ENCODE measurements at regions not wholly inside any gene's neighbourhood (a gene's known extent, or its start where the extent isn't known, plus 50 kb on each side); places are given as distances from the start of the nearest gene placed in this dataset.
"Not testable (repeated sequence)": the region's sequence is repeated elsewhere in the genome, so short reads cannot be mapped to it uniquely, and the experiment has no call there.

GRCh38 chr13:40042991-40043390, 387.5 kb downstream of the COG6 start:
- Histone ChIP-seq H3K9me3 (ENCODE audit: control insufficient read depth in 5 of 5, low read length in 5 of 5) (no peaks in the 10 kb centered on the region), H3K9ac (ENCODE audit: low read length in 5 of 5) (no peak overlapping the region), H3K36me3 (ENCODE audit: control insufficient read depth in 5 of 5, insufficient read depth in 5 of 5, low read length in 5 of 5) (no peaks in the 10 kb centered on the region), H3K27ac (ENCODE audit: low read depth, low read length) (no peak overlapping the region), H3K4me3 (ENCODE audit: low read depth in 1 of 5, low read length in 5 of 5) (no peak overlapping the region), H3K4me1 (ENCODE audit: control insufficient read depth in 5 of 5, insufficient read depth in 5 of 5, low read length in 5 of 5) (no peaks in the 10 kb centered on the region), H3K27me3 (ENCODE audit: control insufficient read depth in 5 of 5, insufficient read depth in 4 of 5, low read length in 5 of 5) (no peaks in the 10 kb centered on the region)

- Histone ChIP-seq H3K4me1 (ENCODE audit: control insufficient read depth in 5 of 5, insufficient read depth in 5 of 5, low read length in 5 of 5) (no peaks in the 10 kb centered on the region), H3K27me3 (ENCODE audit: control insufficient read depth in 5 of 5, insufficient read depth in 4 of 5, low read length in 5 of 5) (no peaks in the 10 kb centered on the region), H3K9ac (ENCODE audit: low read length in 5 of 5) (no peak overlapping the region), H3K9me3 (ENCODE audit: control insufficient read depth in 5 of 5, low read length in 5 of 5) (no peaks in the 10 kb centered on the region), H3K27ac (ENCODE audit: low read depth, low read length) (no peak overlapping the region), H3K36me3 (ENCODE audit: control insufficient read depth in 5 of 5, insufficient read depth in 5 of 5, low read length in 5 of 5) (no peaks in the 10 kb centered on the region), H3K4me3 (ENCODE audit: low read depth in 1 of 5, low read length in 5 of 5) (no peak overlapping the region)
Measured at GRCh38 chr13:40043764-40044163, 388.3 kb downstream of the COG6 start.

- Histone ChIP-seq H3K36me3 (ENCODE audit: control insufficient read depth in 5 of 5, insufficient read depth in 5 of 5, low read length in 5 of 5) (no peaks in the 10 kb centered on the region), H3K9ac (ENCODE audit: low read length in 5 of 5) (no peak overlapping the region), H3K4me1 (ENCODE audit: control insufficient read depth in 5 of 5, insufficient read depth in 5 of 5, low read length in 5 of 5) (no peaks in the 10 kb centered on the region), H3K27me3 (ENCODE audit: control insufficient read depth in 5 of 5, insufficient read depth in 4 of 5, low read length in 5 of 5) (no peaks in the 10 kb centered on the region), H3K4me3 (ENCODE audit: low read depth in 1 of 5, low read length in 5 of 5) (no peak overlapping the region), H3K9me3 (ENCODE audit: control insufficient read depth in 5 of 5, low read length in 5 of 5) (no peaks in the 10 kb centered on the region), H3K27ac (ENCODE audit: low read depth, low read length) (no peak overlapping the region)
Measured at GRCh38 chr13:40047322-40047771, 391.9 kb downstream of the COG6 start.

GRCh38 chr13:40048551-40048950, 393.1 kb downstream of the COG6 start:
- no peak overlapping the region for H3K27ac ChIP-seq (ENCODE audit: low read depth, low read length)
- H3K4me3 ChIP-seq (ENCODE audit: low read depth in 1 of 5, low read length in 5 of 5), result no peak overlapping the region
- no peaks in the 10 kb centered on the region for H3K9me3 ChIP-seq (ENCODE audit: control insufficient read depth in 5 of 5, low read length in 5 of 5)
- H3K4me1 ChIP-seq (ENCODE audit: control insufficient read depth in 5 of 5, insufficient read depth in 5 of 5, low read length in 5 of 5), result no peaks in the 10 kb centered on the region
- no peaks in the 10 kb centered on the region for H3K27me3 ChIP-seq (ENCODE audit: control insufficient read depth in 5 of 5, insufficient read depth in 4 of 5, low read length in 5 of 5)
- H3K36me3 ChIP-seq (ENCODE audit: control insufficient read depth in 5 of 5, insufficient read depth in 5 of 5, low read length in 5 of 5), result no peaks in the 10 kb centered on the region
- H3K9ac ChIP-seq (ENCODE audit: low read length in 5 of 5), result no peak overlapping the region

- H3K27me3 ChIP-seq (ENCODE audit: control insufficient read depth in 5 of 5, insufficient read depth in 4 of 5, low read length in 5 of 5), result no peaks in the 10 kb centered on the region
- no peak overlapping the region for H3K4me3 ChIP-seq (ENCODE audit: low read depth in 1 of 5, low read length in 5 of 5)
- H3K9me3 ChIP-seq (ENCODE audit: control insufficient read depth in 5 of 5, low read length in 5 of 5), result peaks cover 0 to 2% (median 0%) of the 10 kb centered on the region in 5 donors
- no peak overlapping the region for H3K9ac ChIP-seq (ENCODE audit: low read length in 5 of 5)
- H3K27ac ChIP-seq (ENCODE audit: low read depth, low read length), result no peak overlapping the region
- no peaks in the 10 kb centered on the region for H3K36me3 ChIP-seq (ENCODE audit: control insufficient read depth in 5 of 5, insufficient read depth in 5 of 5, low read length in 5 of 5)
- no peaks in the 10 kb centered on the region for H3K4me1 ChIP-seq (ENCODE audit: control insufficient read depth in 5 of 5, insufficient read depth in 5 of 5, low read length in 5 of 5)
Measured at GRCh38 chr13:40052954-40053353, 397.5 kb downstream of the COG6 start.

GRCh38 chr13:40053401-40053800, 397.9 kb downstream of the COG6 start:
- no peak overlapping the region for H3K4me3 ChIP-seq (ENCODE audit: low read depth in 1 of 5, low read length in 5 of 5)

GRCh38 chr13:40054422-40054821, 399.0 kb downstream of the COG6 start:
- H3K9me3 ChIP-seq (ENCODE audit: control insufficient read depth in 5 of 5, low read length in 5 of 5); H3K27ac ChIP-seq (ENCODE audit: low read depth, low read length); H3K27me3 ChIP-seq (ENCODE audit: control insufficient read depth in 5 of 5, insufficient read depth in 4 of 5, low read length in 5 of 5); H3K4me1 ChIP-seq (ENCODE audit: control insufficient read depth in 5 of 5, insufficient read depth in 5 of 5, low read length in 5 of 5); H3K36me3 ChIP-seq (ENCODE audit: control insufficient read depth in 5 of 5, insufficient read depth in 5 of 5, low read length in 5 of 5); H3K4me3 ChIP-seq (ENCODE audit: low read depth in 1 of 5, low read length in 5 of 5); H3K9ac ChIP-seq (ENCODE audit: low read length in 5 of 5): not testable (repeated sequence)

More at GRCh38 chr13:40053401-40053800, 397.9 kb downstream of the COG6 start:
- Histone ChIP-seq H3K4me1 (ENCODE audit: control insufficient read depth in 5 of 5, insufficient read depth in 5 of 5, low read length in 5 of 5) (no peaks in the 10 kb centered on the region), H3K27ac (ENCODE audit: low read depth, low read length) (no peak overlapping the region), H3K9me3 (ENCODE audit: control insufficient read depth in 5 of 5, low read length in 5 of 5) (peaks cover 0 to 2% (median 0%) of the 10 kb centered on the region in 5 donors), H3K36me3 (ENCODE audit: control insufficient read depth in 5 of 5, insufficient read depth in 5 of 5, low read length in 5 of 5) (no peaks in the 10 kb centered on the region), H3K9ac (ENCODE audit: low read length in 5 of 5) (no peak overlapping the region), H3K27me3 (ENCODE audit: control insufficient read depth in 5 of 5, insufficient read depth in 4 of 5, low read length in 5 of 5) (no peaks in the 10 kb centered on the region)

- Histone ChIP-seq H3K4me1 (ENCODE audit: control insufficient read depth in 5 of 5, insufficient read depth in 5 of 5, low read length in 5 of 5) (peaks cover 3 to 16% (median 6%) of the 10 kb centered on the region in 5 donors), H3K9ac (ENCODE audit: low read length in 5 of 5) (no peak overlapping the region), H3K4me3 (ENCODE audit: low read depth in 1 of 5, low read length in 5 of 5) (no peak overlapping the region)
Measured at GRCh38 chr13:40056898-40057619, 401.6 kb downstream of the COG6 start.

GRCh38 chr13:40058757-40059236, 403.3 kb downstream of the COG6 start:
- H3K9ac ChIP-seq (ENCODE audit: low read length in 5 of 5), result no peak overlapping the region
- no peaks in the 10 kb centered on the region for H3K36me3 ChIP-seq (ENCODE audit: control insufficient read depth in 5 of 5, insufficient read depth in 5 of 5, low read length in 5 of 5)
- peaks cover 3 to 16% (median 6%) of the 10 kb centered on the region in 5 donors for H3K4me1 ChIP-seq (ENCODE audit: control insufficient read depth in 5 of 5, insufficient read depth in 5 of 5, low read length in 5 of 5)
- H3K27me3 ChIP-seq (ENCODE audit: control insufficient read depth in 5 of 5, insufficient read depth in 4 of 5, low read length in 5 of 5), result no peaks in the 10 kb centered on the region
- no peak overlapping the region for H3K27ac ChIP-seq (ENCODE audit: low read depth, low read length)
- peaks cover 0 to 2% (median 0%) of the 10 kb centered on the region in 5 donors for H3K9me3 ChIP-seq (ENCODE audit: control insufficient read depth in 5 of 5, low read length in 5 of 5)
- no peak overlapping the region for H3K4me3 ChIP-seq (ENCODE audit: low read depth in 1 of 5, low read length in 5 of 5)

More at GRCh38 chr13:40056898-40057619, 401.6 kb downstream of the COG6 start:
- H3K9me3 ChIP-seq (ENCODE audit: control insufficient read depth in 5 of 5, low read length in 5 of 5), result peaks cover 0 to 2% (median 0%) of the 10 kb centered on the region in 5 donors
- no peaks in the 10 kb centered on the region for H3K36me3 ChIP-seq (ENCODE audit: control insufficient read depth in 5 of 5, insufficient read depth in 5 of 5, low read length in 5 of 5)
- H3K27ac ChIP-seq (ENCODE audit: low read depth, low read length), result no peak overlapping the region
- H3K27me3 ChIP-seq (ENCODE audit: control insufficient read depth in 5 of 5, insufficient read depth in 4 of 5, low read length in 5 of 5), result no peaks in the 10 kb centered on the region

GRCh38 chr13:40059540-40060232, 404.2 kb downstream of the COG6 start:
- no peak overlapping the region for H3K27ac ChIP-seq (ENCODE audit: low read depth, low read length)
- H3K4me1 ChIP-seq (ENCODE audit: control insufficient read depth in 5 of 5, insufficient read depth in 5 of 5, low read length in 5 of 5), result peaks cover 3 to 24% (median 12%) of the 10 kb centered on the region in 5 donors
- no peak overlapping the region for H3K9ac ChIP-seq (ENCODE audit: low read length in 5 of 5)
- H3K9me3 ChIP-seq (ENCODE audit: control insufficient read depth in 5 of 5, low read length in 5 of 5), result no peaks in the 10 kb centered on the region
- no peaks in the 10 kb centered on the region for H3K36me3 ChIP-seq (ENCODE audit: control insufficient read depth in 5 of 5, insufficient read depth in 5 of 5, low read length in 5 of 5)
- H3K27me3 ChIP-seq (ENCODE audit: control insufficient read depth in 5 of 5, insufficient read depth in 4 of 5, low read length in 5 of 5), result no peaks in the 10 kb centered on the region
- H3K4me3 ChIP-seq (ENCODE audit: low read depth in 1 of 5, low read length in 5 of 5), result no peak overlapping the region

All from subcutaneous abdominal adipose tissue (tissue), 5 donors.